GM19468 (cell line): ENCODE measurements at regions not wholly inside any gene's neighbourhood (a gene's known extent, or its start where the extent isn't known, plus 50 kb on each side); places are given as distances from the start of the nearest gene placed in this dataset.

Experiments
- ATAC-seq: cut with Tn5 transposase; IDR thresholded peaks from one replicate; pipeline ENCODE4 v1.9.1; 2021; ENCODE audit warnings: mild to moderate bottlenecking, moderate library complexity, moderate number of reproducible peaks; ENCODE audit not compliant: unreplicated experiment; ENCODE audit errors: extremely low read depth

DNA sequence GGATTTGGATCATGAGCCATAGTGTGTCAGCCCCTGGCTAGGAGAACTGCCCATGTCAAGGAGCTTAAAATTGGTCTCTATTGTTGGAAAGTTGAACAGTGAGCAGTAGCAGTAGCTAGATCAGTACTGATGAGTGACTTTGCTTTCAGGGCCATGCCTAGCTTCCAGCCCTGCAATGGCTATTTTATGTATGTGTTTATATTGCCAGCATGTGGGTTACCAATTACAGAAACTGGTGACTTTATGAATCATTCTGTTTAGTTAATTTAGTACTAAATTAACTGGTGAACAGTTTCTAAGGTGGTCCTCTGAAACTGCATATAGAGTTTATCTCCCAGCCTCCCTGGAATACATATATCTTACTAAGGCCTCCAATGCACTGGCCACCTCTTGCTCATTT, 908.1 kb upstream of the ALCAM start:
- no peak for ATAC-seq

DNA sequence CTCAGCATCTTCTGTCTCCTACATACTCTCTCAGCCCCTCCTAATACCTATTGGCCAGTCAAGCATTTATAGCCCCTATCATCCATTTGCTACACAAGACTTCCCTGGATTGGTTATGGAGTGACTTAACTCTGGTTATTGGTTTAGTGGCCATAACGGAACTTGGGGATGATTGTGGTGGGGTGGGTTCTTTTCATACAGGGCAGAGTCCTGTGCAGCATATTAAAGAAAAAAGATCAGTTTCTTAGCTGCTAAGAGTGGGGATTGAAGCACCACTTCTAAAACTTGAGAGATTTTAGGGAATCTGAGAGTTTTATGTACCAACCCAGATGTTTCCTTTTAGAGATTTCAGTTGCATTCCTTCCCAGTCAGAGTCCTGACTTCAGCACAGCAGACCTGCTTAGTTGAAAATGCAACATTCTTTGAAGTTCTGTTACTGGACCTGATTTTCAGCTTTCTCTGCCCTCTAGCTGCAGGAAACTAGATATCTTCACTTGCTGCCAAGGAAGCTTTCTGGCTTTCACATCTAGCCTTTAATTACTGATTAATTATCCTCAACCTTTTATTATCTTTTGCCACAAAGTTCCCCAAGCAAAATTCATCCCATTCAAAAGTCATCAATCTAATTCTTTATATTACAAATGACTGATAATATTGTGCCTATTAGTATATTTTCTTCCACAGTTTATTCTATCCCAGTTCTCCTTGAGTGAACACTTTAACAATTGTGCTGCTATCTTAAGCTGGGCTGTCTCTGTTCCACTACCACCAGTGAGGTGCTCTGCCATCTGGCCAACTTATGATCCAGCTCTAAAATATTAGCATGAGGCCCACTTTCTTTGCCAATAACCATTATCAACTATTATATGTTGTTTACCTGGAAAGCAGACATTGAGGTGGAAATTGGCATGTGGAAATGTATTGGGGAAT, 906.0 kb upstream of the ALCAM start:
- ATAC-seq, result no peak

DNA sequence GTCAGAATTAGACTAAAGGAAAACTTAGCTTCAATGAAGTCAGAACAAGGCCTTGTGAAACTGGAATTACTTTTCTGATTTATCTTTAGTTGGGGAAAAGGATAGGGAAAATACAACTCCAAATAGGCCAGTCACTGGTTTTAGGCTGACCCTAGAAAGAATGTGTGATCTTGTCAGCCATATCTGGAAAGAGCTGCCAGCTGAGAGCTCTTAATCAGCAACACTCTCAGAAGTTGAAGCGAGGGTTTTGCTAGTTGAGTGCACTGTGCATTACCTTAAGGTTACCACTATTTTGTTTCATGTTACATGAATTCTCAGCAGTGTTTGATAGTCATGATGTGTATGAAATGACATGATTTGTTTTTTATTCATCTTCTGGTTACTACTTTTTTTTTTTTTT, 905.3 kb upstream of the ALCAM start:
- no peak for ATAC-seq

DNA sequence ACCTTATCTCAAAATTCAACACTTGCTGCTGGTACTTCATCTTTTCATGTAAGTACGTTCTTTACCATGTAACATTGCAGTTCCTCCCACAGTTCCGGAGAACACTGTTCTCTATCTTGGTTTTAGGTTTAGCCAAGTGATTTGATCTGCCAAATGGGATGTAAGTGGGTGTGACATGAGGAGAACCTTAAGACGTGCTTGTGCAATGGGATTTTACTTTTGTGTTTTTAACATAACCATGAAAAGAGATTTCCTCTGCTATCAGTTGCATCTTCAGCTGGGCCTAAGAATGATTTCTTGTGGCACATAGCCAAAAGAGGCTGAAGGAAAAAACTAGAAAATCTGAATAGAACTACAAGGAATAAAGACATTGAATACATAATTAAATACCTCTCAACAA, 894.5 kb upstream of the ALCAM start:
- ATAC-seq, result no peak

DNA sequence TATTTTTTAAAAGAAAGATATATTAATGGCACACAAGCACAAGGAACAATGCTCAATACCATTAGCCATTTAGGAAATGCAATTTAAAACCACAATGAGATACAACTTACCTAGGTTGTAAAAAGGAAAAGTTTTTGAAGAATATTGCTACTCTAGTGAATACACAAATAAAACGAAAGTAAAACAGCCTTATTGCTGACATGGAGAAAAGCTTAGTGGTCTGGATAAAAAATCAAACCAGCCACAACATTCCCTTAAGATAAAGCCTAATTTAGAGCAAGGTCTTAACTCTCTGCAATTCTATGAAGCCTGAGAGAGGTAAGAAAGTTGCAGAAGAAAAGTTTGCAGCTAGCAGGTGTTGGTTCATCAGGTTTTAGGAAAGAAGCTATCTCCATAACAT, 892.7 kb upstream of the ALCAM start:
- ATAC-seq, result no peak

DNA sequence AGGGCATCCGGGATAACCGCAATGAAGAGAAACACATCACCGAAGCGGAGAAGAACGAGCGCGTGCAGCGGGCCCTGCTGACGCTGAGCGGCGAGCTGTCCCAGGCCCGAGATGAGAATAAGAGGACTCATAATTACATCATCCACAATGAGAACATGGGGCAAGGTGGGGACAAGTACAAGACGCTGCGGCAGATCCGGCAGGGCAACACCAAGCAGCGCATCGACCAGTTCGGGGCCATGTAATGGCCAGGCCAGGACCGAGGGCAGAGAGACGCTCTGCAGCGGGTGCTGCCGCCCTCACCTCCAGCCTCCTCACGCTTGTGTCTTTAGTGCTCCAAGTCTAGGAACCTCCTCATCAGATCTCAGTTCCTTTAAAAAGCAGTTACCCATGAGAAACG, 863.7 kb upstream of the ALCAM start:
- ATAC-seq, result no peak

DNA sequence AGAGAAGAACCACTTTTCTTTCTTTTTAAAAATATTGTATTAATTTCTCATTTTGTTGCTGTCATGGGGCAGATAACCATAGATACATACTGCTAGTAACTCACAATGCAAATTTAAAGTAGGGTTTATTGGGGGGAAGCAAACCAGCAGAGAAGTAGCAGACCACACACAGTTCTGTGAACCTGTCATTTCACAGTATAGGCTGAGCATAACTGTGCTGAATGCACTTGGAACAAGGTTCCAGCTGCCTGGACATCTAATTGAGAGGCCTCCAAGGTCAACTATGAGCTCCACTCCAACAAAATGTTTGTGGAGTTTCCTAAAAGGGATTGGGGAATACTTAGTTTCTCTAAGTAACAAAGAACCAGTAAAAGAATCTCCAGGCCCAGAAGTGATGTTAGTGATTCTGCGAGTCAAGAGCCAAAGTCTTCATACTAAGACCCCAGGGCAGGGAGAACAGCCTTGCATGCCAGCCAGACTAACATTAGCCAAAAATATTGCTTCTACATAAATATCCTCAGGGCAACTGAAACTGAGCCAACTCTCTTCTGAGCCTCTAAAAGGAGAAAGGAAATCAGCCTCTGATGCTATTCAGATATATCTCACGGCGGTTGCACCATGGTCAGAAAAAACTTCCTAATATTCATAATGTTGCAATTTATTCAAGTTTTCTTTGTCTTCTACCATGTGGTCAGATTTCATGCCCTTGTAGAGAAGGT, 856.4 kb upstream of the ALCAM start:
- ATAC-seq, result no peak

DNA sequence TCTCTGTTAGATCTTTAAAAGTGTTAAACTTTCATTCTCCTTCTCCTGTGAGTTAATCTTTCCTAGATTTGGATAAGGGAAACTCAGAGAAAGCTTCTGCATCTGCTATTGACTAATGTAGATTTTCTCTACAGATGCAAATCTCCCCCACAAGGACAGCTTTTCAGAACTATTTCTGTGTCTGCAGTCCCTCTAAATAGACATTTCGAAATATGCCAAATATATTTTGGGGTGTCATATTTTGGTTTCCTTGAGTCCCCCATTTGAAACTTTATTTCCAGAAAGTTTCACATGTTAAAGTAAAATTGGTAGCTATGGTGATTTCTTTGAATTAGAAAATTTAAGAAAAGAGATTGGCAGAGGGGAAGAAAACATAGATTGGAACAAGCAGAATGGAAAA, 852.3 kb upstream of the ALCAM start:
- no peak for ATAC-seq

DNA sequence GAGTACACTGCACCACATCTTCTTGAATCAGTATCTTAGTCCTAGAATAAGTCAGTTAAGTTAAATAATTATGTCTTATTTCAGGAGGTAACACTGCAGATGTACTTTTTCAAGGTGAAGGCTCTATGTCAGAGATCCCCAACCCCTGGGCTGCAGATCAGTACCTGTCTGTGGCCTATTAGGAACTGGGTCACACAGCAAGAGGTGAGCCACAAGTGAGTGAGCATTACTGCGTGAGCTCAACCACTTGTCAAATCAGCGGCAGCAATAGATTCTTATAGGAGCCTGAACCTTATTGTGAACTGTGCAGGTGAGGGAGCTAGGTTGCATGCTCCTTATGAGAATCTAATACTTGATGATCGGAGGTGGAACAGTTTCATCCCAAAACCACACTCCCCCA, 851.9 kb upstream of the ALCAM start:
- no peak for ATAC-seq

DNA sequence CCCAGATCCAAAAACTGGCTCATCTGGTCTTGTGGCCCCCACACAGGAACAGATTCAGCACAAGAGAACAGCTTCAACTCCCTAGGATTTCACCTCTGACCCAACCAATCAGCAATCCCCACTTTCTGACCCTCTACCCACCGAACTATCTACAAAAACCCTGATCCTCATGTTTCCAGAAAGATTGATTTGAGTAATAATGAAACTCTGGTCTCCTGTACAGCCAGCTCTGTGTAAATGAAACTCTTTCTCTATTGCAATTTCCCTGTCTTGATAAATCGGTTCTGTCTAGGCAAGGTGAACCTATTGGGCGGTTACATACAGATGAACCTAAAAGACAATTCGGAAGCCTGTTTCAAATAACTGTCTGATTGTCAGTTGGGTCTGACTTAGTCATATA, 847.6 kb upstream of the ALCAM start:
- ATAC-seq, result no peak

DNA sequence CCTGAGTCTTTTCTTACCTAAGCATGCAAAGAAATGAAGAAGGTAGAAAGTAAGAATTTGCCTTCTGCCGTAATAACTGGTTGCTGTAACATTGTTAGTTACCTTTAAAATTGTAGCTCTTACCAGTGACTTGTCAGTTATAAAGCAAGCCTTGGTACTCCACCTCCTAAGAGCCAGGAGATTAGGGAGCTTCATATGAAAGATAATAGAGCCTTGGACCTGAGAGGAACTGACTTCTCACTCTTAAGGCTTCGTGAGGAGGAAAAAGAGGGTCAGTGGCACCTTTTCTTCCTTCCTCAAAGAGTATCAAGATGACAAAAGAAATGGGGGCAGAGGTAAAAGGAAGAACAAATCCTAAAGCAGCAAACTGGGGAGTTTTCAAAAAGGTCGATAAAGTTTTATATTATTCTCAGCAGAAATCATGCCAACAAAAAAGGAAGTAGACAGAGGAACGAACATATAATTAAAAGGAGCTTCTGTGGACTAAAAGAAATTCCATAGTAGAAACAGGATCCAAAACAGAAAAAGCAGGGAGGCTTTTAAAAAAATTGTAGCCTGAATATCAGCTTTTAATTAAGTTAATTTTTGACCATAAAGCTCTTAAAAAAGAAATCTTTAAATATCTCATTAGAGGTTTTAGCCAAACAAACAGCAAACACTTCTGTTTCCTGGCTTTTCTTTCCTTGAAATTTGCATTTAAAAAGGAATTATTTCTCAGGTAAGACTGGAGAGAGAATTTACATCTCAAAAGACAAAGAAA, 847.1 kb upstream of the ALCAM start:
- ATAC-seq, result no peak

DNA sequence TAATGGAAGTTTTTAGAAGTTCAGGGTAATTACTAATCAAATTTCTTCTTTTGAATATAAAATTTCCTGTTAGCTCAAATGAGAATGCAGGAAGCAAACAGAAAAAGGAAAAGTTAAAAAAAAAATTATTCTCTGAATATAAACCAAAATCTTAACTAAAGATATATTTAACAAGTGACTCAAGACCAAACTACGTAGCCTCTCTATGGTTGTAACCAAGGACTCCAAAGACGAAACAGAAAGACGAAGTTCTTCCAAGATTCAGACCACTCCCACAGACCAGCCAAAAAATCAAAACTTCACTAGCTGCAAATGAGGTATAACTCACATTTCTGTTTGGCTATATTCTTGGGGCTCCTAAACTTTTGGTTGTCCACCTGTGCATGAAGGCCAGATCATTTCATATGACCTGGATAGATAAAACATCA, 846.5 kb upstream of the ALCAM start:
- peak; percentile 36 for ATAC-seq

DNA sequence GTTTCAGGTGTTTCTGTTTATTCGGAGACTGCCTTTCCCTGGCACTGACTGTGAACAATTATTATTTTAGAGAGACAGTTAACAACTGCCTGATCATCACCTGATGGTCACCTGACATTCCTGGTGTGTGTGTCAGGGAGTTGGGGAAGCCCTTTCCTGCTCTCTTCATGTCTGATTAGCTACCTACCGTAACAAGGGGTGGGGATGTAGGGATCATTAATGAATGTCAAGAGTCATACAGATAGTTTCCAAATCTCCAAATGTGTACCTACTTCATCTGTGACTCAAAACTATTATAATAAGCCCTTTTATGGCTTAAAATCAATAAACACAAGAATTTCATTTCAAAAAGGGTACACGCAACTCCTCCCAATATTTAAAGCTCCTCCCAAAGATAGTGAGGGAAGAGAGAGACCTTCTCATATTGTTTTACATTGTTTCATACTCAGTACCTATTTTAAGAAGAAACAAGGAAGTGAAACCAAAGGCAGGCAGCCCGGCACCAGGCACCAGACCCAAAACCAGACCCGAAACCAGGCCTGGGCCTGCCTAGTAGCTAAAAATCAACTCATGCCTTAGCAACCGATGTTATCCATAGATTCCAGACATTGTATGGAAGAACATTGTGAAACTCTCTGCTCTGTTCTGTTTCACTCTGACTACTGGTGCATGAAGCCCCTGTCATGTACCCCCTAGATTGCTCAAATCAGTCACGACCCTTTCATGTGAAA, 844.9 kb upstream of the ALCAM start:
- peak; percentile 39 for ATAC-seq

DNA sequence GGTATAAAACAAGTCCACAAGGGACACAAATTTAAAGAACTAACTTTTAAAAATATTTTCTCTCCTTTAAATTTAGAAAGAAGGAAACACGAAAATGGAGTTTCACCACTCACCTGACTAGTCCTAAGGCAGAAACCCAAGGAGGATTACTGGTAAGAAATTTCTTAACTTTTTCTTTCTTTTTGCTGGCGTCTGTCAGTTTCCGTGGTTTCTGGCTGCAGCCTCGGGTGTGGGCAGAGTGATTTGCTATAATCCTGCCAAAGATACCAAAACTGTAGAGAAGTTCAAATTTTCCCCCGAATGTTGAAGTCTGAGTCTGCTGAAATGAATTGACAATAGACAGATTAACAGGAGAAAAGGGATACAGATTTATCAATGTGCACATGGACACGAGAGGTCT, 843.6 kb upstream of the ALCAM start:
- ATAC-seq, result no peak

DNA sequence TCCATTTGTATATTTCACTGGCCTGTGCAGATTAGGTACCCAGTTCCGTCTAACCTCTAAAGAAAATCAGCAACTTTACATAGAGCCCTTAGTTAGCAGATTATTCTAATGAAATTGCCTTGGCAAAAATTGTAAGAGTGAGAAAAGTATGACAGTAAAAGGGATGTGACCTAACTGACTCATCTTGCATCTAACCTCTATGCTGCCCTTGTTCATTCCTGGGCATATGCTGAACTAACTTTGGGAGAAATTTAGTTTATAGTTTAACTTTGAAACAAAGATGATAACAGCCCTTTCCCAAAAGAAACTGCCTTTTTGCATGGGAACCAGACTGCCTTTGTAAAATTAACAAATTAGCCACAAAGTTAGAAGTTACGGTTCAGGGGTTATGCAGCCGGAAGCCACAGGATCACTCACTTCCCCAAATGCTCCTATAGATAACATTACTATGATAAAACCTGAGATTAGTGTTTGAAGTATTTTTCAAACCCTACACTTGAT, 839.8 kb upstream of the ALCAM start:
- ATAC-seq, result peak; percentile 83

DNA sequence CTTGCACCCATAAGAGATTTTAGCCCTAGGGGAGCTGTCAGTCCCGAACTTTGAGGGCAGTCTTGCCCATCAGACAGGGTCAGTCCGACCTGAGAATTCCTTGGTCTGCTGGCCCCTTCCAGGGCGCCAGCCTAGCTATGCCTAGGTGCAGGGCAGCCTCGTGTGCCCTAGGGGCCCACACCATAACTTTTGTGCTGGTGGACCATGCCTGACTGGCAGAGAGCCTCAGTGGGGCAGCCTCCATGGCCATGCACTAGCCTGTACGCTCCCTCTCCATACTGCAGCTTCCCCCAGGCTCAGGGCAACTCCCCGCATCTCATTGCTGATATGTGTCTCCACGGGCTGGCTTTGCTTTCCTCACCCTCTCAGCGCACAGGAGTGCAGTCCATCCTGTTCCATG, 835.8 kb upstream of the ALCAM start:
- ATAC-seq, result no peak

DNA sequence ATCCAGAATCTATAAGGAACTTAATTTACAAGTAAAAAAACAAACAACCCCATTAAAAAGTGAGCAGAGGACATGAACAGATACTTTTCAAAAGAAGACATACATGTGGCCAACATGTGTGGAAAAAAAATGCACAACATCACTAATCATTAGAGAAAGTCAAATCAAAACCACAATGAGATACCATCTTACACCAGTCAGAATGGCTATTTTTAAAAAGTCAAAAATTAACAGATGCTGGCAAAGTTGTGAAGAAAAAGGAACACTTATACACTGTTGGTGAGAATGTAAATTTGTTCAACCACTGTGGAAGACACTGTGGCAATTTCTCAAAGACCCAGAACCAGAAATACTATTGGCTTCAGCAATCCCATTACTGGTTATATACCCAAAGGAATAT, 830.0 kb upstream of the ALCAM start:
- ATAC-seq, result peak; percentile 13

DNA sequence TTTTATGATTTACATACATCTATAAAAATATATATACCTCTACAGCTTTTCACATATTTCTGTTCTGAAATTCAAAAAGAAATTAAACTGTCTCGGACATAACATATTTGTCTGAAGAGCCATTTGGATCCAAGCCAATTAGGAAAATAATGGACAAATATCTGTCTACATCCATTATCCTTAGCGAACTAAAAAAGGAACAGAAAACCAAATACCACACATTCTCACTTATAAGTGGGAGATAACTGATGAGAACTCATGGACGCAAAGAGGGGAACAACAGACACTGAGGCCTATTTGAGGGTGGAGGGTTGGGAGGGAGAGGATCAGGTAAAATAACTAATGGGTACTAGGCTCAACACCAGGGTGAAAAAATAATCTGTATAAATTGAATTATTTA, 829.4 kb upstream of the ALCAM start:
- ATAC-seq, result no peak

DNA sequence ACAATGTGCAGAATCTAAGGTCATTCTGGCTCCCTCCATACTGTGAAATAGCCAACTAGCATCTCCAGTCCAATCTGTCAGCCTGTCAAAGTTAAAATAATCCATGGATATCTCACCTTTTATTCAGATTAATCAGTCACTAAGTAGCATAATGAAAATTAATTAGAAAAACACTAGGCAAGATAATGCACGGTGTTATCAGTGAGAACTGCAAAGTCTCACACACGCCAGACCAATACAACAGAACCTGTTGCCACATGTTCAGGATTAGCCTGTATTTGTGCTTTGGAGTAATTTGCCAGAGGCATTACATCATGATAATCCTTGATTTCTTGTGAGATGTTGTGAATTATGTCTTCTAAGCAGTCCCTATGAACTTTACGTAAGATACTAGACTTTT, 820.4 kb upstream of the ALCAM start:
- no peak for ATAC-seq

DNA sequence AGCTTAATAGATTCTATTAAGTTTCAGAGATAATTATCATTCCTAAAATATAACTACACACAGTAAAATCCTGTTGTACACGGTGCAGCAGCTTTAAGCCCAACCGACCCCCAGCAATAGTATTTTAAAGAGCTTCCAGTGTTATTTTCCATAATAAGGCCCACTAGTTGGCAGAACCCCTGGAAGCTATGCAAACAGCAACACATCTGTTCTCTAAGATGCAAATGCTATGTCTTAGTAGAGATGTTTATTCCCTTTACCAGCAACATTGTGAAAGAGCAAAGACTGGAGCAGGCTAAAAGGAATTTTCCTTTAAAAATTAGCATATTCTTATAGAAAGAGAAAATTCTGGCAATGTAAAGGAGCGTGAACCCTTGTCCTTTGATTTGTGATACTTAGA, 819.7 kb upstream of the ALCAM start:
- ATAC-seq, result no peak
